Skin epidermis (tissue), 12 donors: ENCODE measurements at regions not wholly inside any gene's neighbourhood (a gene's known extent, or its start where the extent isn't known, plus 50 kb on each side); places are given as distances from the start of the nearest gene placed in this dataset.
"Not testable (repeated sequence)": the region's sequence is repeated elsewhere in the genome, so short reads cannot be mapped to it uniquely, and the experiment has no call there.

Experiments
- H3K27ac ChIP-seq, 21 experiments: fragments of 200-600 bp; sonication (generic) in 11 of 21; one replicate each; pipeline ENCODE4 v1.5.0; 2020; ENCODE audit warnings: mild to moderate bottlenecking in 3 of 21, inconsistent platforms in 2 of 21, moderate library complexity in 2 of 21
- H3K4me3 ChIP-seq, 7 experiments: fragments of 200-600 bp; sonication (generic) in 2 of 7; one replicate each; pipeline ENCODE4 v1.5.0; 2020; ENCODE audit warnings: inconsistent platforms in 2 of 7, mild to moderate bottlenecking in 2 of 7, moderate library complexity in 1 of 7

DNA sequence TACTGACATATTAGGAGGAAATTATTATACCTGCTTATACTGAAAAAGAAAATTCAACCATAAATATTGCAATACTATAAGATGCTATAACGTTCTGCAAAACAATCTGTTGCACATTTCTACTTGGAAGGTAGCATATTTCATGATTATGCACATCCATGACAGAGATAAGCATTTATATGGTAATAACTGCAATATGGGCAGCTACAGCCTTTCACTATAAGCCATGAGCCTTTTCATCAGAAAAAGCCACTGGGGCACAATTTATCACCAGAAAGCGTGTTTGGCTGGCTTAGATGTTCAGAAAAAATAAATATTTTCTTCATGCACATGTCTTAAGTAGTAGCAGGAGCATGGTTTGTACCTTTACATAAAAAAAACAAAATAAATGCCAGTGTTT, 340.7 kb downstream of the GALC start:
- H3K4me3 ChIP-seq, result no peak overlapping the region
- no peak overlapping the region for H3K27ac ChIP-seq

DNA sequence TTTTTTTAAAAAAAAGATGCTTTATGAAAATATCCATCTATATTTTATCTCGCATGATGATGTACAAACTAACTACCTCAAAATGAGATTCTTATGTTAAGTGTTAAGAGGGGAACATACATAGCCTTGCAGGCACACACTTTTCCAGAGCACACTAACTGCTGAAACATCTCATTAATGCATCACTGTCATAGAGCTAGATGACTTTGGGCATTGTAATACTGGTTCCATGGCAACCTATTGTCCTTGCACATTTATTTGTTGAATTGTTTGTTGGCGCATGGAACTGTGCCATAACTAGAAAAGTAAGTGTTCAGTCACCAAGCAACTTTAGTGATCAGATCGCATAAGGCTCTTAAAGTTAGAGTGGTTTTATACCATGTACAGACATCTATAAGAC, 348.3 kb downstream of the GALC start:
- Histone ChIP-seq H3K4me3 (no peak overlapping the region), H3K27ac (no peak overlapping the region)

DNA sequence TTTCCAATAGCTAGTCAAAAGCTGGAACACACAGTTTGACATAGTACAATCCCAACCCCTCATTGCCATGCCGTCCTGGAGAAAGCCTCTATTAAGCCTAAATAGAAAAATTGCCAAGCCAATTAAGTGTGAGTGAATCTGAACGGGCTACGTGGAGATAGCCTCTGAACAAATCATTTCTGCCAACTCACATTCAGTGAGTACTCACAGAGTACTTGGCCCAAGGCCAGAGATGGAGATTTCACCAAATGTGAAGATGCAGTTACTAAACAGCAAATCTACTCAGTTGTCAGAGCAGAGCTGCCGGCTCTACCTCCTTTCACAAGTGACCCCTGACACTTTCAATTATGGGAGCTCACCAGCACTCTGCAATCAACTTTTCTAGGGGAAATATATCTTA, 350.0 kb downstream of the GALC start:
- H3K27ac ChIP-seq, result no peak overlapping the region
- no peak overlapping the region for H3K4me3 ChIP-seq

DNA sequence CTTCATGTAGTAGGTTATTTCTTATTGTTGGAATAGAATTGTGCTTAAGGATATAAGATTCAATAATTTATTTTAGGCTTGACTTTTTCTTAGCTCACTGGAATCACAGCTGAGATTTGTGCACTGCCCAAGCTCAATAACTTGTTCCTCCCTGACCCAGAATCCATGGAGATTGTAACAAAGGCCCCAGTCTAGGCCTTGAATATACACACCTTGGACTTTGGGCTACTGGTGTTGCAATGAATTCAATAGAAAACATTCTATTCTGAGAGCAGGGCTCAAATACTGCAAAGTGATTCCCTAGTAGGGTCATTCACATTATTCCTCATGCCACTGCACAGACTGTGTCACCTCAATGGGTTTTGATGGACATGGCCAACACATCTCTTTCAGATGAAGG, 352.4 kb downstream of the GALC start:
- H3K27ac ChIP-seq, result no peak overlapping the region
- no peak overlapping the region for H3K4me3 ChIP-seq

DNA sequence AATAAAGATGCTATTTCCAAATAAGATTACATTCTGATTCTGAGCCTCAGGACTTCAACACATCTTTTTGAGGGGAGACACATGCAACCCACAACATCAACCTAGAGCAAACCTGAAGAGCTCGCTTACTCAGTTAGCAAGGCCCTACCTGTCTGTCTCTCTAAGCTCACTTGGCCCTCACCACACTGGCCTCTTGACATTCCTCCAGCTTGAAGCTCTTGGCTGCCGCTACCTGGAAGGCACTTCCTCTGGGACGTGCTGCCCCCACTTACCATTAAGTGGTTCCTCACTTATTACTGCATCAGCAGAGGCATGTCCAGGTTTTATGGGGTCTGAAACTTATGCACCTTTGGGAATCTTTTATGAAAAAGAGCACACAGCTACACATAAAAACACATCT, 354.8 kb downstream of the GALC start:
- no peak overlapping the region for H3K27ac ChIP-seq

DNA sequence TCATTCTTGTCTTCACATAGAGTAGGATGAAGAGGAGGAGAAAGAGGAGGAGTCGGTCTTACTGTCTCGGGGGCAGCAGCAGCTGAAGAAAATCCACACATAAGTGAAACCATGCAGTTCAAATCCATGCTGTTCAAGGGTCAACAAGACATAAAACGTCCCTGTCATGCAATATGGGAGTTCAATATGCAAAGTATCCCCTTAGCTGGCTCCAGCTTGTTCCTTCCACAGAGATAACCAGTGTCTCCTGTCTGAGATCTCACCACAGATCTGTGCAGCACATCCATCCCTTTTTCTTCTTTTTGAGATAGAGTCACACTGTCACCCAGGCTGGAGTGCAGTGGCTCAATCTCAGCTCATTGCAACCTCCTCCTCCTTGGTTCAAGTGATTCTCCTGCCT, 357.5 kb downstream of the GALC start:
- H3K4me3 ChIP-seq, result no peak overlapping the region
- peak overlapping the region in 1 of 21 experiments; percentile 36 for H3K27ac ChIP-seq

More for the DNA sequence above, 354.8 kb downstream of the GALC start:
- no peak overlapping the region for H3K4me3 ChIP-seq

DNA sequence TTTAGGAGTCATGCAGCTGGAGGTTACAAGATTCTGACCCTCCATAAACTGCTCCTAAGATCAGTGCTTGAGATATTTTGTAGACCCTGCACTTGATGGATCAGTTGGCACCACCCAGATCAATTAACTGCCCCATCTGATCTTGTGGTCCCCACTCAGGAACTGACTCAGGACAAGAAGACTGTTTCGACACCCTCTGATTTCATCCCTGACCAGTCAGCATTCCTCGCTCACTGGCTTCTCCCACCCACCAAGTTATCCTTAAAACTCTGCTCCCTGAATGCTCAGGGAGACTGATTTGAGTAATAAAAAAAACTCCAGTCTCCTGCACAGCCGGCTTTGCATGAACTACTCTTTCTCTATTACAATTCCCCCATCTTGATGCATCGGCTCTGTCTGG, 360.2 kb downstream of the GALC start:
- H3K27ac ChIP-seq, result no peak overlapping the region

DNA sequence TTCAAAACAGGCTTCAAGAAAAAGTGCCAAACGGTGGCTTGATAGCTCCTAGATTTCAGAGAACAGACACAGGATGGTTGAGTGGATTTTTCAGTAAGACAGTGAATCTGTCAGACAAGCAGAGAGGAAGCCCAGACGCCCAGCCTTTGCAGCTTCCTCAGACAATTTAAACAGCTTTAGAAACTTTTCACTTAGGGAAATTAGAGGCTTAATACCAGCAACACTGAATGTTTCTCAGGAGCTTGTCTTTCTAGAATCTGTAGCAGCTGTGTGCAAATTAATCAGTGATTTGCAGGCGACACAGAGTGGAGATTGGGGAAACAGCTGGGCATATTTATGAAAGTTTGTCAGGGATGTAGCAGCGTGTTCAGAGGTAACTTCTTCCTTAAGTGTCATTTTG, 362.1 kb downstream of the GALC start:
- Histone ChIP-seq H3K4me3 (no peak overlapping the region), H3K27ac (peak overlapping the region in 9 of 21 experiments; percentile 2 to 79 (median 32))

More for the DNA sequence above, 360.2 kb downstream of the GALC start:
- H3K4me3 ChIP-seq, result no peak overlapping the region

DNA sequence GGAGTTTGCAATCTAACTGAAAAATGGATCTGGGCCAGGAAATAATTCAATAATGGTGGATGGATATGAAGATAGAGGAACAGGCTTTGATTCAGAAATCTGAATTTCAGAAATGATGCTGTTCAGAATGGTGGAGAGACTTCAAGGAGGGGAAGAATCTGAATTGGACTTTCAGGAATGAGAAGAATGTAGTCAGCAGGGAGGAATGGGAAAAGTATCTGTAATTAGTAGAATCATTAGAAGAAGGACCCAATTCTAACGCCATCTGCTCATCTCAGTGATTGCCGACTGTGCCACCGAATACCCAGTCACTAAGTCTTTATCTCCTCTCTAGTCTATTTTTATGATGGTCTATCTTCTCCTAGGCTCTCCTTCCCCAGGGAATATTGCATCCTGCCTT, 363.2 kb downstream of the GALC start:
- Histone ChIP-seq H3K27ac (peak overlapping the region in 6 of 21 experiments; percentile 14 to 79 (median 28)), H3K4me3 (no peak overlapping the region)

DNA sequence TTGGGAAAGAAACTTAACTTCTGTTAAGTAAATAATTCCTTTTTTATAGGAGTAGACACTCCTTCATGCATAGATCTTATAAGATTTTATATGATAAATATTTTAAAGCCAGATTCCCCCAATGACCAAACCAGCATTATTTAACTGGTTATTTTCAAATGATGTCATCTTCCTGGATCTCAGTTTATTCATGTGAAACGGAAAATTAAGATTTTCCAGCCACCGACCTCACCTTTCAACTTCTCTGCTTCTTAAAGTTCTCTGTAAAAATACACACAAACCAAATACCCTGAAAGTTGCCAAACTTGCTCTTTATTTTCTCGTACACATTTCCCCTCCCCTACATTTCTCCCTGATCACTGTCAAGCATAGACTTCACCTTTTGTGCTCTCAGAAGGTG, 364.2 kb downstream of the GALC start:
- Histone ChIP-seq H3K27ac (peak overlapping the region in 5 of 21 experiments; percentile 5 to 52 (median 21)), H3K4me3 (no peak overlapping the region)

DNA sequence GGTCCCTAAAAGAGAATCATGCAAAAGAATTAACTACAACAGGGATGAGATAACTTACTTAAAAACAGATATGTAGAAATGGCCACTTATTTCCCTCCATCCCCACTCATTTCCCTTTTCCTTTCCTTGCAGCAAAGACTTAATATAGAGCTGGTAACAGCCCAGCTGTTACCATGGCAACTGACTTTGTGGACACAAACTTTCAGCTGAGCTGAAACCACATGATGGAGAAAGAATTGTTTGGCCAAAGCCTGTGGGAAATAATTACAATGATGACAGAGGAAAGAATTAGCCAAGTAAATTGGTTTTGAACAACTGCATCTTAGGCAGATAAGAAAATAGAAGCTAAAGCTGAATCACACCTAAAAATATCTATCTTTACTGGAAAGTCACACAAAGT, 364.9 kb downstream of the GALC start:
- H3K27ac ChIP-seq, result peak overlapping the region in 5 of 21 experiments; percentile 5 to 58 (median 39)
- H3K4me3 ChIP-seq, result no peak overlapping the region

DNA sequence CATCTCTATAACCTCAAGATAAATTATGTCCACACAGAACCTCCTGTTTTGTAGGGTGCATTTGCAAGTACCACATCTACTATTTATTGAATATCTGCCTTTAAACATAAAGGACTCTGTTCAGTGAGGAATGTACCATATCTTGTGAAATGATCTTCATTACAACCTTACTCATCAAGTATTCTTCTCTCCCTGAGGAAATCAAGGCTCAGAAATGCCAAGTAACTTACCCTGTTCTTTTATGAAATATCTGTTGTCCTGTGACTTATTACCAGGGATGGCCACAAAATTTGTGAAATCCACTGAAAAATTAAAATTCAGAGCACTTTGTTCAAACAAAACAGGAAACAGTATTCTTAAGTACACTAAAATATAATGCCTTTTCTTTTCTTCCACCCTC, 366.7 kb downstream of the GALC start:
- Histone ChIP-seq H3K4me3 (no peak overlapping the region), H3K27ac (no peak overlapping the region)

DNA sequence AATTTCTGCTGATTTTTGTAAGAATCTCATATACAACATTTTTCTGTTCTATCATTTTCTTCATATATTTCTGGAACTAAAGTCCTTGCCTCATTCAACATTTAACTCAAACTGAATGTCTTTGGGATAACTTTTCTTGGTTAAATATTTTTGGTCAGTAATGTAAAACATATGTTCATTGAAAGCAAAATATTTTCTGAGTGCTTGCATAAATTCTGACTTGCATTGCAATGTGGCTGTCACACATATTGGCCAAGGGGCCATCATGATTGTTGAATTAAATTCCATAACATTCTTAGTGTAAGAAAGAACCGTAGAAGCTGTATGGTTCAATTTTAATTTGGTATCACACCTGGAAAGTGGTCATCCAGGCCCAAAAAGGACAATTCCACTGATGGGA, 369.4 kb downstream of the GALC start:
- H3K27ac ChIP-seq, result peak overlapping the region in 1 of 21 experiments; percentile 5
- H3K4me3 ChIP-seq, result no peak overlapping the region

DNA sequence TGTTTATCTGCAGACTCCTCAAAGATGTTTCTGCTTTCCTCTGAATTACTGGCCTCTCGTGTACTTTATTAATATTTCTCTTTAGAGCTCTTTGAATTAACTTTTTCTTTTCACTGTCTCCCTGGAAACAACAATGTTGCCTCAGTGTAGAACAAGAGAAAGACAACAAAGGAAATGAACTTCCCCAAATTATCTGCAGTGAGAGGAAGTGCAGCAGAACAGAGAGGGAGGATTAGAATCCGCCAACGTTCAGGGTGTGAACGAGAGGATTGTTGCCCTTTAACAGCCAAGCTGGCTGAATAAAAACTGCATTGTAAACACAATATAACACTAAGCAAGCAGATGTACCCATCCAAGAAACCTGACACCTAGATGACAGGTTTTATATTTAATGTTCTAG, 375.9 kb downstream of the GALC start:
- Histone ChIP-seq H3K4me3 (no peak overlapping the region), H3K27ac (no peak overlapping the region)

DNA sequence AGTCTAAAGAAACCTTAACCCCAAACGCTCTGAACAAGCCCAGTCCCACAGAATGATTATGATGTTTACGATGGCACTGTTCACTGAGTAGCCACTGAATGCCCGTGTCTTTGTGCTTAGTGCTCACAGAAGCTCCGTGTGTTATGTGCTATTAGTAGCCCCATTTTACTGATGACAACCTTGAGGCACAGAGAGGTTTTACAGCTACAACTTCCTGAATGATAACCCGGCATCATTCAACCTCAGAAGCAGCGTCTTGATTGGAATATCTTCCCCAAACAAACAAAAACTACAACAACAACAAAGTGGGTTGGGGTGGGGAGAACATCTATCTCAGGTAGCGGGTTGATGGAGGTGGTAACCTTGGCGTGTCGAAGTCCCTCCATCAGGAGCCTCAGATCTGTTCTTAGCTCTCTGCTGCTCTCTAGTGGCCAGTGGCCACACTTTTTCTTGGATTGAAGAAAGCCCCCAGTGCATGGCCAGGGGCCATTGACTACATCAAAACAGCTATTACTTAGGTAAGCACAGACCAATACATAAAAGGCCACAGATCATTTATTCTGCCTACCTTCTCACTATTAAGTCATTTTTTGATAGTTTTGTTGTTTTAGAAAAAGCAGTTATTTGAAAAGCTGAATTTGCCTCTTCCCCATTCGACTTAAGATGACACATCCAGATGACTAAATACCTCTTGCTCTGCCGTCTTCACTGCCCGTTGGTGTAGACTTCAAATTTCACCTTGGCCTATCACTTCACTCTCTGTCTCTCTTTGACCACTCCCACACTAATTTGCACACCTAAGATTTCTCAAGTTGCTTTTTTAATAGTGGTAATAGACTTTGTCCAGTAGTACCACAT, 376.9 kb downstream of the GALC start:
- Histone ChIP-seq H3K4me3 (no peak overlapping the region), H3K27ac (no peak overlapping the region)

DNA sequence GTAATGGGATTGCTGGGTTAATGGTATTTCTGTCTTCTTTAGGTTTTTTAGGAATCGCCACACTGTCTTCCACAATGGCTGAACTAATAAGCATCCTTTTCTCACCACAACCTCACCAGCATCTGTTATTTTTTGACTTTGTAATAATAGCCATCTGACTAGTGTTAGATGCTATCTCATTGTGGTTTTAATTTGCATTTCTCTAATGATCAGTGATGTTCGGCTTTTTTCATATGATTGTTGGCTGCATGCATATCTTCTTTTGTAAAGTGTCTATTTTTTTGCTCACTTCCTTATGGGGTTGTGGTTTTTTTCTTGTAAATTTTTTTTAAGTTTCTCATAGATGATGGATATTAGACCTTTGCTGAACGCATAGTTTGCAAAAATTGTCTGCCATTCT, 377.9 kb downstream of the GALC start:
- Histone ChIP-seq H3K4me3 (no peak overlapping the region), H3K27ac (no peak overlapping the region)

DNA sequence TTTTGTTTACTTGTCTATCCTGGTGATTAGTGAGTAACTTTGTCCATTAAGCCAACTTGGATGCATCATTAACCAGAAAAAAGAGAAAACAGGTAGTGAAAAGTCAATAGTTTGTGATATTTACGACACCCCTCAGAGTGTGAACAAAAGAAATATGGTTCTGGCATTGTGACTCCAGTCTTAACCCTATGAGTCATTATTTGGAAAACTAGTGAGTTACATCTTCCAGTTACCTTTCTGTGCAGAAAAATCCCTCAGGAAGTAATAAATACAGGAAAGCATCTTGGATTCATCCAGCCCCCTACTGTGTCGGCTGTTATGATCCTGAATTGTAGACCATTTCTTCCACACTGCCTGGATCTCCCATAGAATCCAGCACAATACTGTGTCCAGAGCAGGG, 379.1 kb downstream of the GALC start:
- Histone ChIP-seq H3K27ac (no peak overlapping the region), H3K4me3 (no peak overlapping the region)

DNA sequence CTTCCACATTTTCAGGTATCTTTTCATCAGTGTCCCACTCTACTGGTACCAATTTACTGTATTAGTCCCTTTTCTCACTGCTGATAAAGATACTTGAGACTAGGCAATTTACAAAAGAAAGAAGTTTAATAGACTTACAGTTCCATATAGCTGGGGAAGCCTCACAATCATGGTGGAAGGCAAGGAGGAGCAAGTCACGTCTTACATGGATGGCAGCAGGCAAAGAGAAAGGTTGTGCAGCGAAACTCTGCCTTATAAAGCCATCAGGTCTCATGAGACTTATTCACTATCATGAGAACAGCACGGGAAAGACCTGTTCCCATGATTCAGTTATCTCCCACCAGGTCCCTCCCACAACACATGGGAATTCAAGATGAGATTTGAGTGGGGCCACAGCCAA, 385.9 kb downstream of the GALC start:
- H3K27ac ChIP-seq, H3K4me3 ChIP-seq: not testable (repeated sequence)

DNA sequence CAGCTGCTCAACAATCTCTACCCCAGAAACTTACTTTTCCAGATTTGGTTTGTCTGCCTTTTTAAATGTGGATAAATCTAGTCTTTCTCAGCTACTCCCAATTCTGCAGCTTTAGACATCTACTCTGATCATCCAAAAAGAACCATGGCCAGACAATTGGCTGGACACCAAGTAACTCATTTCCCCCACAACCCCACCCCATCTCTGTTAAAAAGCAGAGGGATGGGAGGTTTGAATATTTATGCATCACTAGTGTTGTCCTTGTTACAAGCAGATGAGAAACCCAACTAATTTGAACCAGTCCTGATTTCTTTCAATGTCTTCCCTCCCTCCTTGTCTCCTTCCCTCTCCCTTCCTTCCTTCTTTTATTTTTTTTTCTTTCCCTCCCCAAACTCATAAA, 391.9 kb downstream of the GALC start:
- H3K4me3 ChIP-seq, result no peak overlapping the region
- H3K27ac ChIP-seq, result no peak overlapping the region

DNA sequence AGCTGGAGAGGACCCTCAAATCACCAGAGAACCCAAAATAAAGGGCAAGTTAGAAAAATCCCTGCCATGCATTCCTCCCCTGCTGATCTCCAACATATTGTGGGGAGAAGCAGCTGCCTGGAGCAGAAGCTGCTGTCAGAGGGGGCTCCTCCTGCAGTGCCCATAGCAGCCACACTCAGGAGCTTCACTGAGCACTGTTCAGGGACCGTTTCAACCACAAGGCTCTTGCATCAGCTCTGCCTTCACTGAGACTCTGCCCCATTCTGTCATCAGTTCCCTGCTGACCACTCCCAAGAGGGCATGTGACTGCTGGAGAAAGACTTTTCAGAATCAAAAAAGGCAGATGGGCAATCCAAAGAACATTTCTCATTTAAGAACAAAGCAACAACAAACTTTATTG, 392.7 kb downstream of the GALC start:
- H3K27ac ChIP-seq, result no peak overlapping the region
- no peak overlapping the region for H3K4me3 ChIP-seq

DNA sequence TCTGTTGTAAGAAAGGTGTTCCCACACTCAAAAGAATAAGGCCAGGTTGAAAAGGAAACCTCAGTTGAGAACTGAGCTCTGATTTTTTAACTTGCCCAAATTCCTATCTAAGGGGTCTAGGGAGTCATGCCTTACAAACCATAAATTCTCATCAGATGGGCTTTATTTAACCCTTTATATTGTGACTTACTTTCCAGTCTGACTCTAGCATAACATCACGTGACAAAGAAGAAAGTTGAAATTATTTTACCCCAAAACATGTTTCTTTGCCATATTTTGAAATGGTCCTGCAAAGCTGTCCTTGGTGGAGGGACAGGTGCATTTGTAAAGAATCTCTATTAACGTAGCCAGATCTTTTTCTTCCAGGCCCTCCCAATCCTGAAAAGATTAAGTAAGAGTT, 411.7 kb downstream of the GALC start:
- Histone ChIP-seq H3K4me3 (no peak overlapping the region), H3K27ac (no peak overlapping the region)

DNA sequence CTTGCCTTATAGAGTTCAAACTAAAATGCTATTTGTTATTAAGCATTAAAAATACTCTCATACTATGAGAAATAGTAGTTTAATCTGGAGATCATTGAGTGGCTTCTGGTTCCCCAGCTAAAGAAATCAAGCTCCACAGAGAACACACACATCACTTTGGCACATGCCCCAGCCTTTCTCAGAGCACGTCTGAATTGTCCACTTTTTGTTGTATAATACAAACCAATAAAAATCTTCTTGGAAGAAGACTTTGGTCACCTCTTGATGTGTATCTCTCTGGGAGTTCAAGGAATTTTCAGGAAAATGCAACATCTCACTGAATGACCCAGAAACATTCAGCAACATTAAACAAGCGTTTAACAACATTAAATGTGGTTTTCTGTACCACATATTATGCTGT, 413.9 kb downstream of the GALC start:
- no peak overlapping the region for H3K4me3 ChIP-seq

More for the DNA sequence above, 413.9 kb downstream of the GALC start:
- H3K27ac ChIP-seq, result no peak overlapping the region
